WTC11 (cell line): ENCODE measurements at regions not wholly inside any gene's neighbourhood (a gene's known extent, or its start where the extent isn't known, plus 50 kb on each side); places are given as distances from the start of the nearest gene placed in this dataset.

Experiments used
- ESRRA ChIP-seq: sonication (generic); formaldehyde crosslinking; IDR thresholded peaks from 2 replicates; pipeline ENCODE4 v1.8.1; 2022; ENCODE audit warnings: mild to moderate bottlenecking, missing genetic modification reagents, borderline replicate concordance
- TF ChIP-seq, protein P1 (sequence below): sonication (generic); formaldehyde crosslinking; IDR thresholded peaks from 2 replicates; pipeline ENCODE4 v1.8.0; 2022; ENCODE audit warnings: mild to moderate bottlenecking, missing genetic modification reagents

DNA sequence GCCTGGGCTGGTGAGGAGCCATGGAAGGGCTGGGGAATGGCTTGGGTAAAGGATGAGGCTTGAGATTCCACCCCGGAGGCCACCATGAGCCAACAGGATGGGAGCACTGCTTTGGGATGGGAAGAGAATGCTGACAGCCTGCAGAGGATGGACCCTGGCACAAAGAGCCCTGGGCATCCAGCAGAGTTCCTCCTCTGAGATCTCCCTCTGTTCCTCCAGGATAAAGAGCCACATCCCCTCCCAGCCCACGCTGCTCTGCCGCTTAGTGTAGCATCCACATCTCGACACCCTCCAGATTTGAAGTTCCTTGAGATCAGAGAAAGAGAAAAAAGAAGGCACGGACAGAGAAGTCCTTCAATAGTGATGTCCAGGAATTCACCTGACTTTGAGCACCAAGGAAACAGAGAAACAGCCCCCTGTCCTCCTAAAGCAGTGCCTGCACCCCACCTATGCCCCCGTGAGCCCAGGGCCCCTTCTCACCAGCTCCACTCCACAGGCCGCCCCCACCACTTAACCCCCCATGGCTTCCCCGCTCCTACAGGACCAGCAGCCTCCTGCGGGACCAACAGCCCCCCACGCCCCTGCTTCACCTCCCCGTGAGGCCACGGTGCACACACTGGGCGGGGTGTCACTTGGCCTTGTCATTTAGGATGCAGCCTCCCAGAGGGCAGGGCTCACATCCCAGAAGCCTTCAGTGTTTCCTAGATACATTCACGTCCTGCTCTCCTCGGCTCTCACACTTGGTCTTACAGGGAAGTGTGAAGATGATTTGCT is 180.5 kb downstream of the SHANK2 start:
- TF ChIP-seq ESRRA (CRISPR knock-in tag), result no peak
- TF ChIP-seq, protein P1, sequence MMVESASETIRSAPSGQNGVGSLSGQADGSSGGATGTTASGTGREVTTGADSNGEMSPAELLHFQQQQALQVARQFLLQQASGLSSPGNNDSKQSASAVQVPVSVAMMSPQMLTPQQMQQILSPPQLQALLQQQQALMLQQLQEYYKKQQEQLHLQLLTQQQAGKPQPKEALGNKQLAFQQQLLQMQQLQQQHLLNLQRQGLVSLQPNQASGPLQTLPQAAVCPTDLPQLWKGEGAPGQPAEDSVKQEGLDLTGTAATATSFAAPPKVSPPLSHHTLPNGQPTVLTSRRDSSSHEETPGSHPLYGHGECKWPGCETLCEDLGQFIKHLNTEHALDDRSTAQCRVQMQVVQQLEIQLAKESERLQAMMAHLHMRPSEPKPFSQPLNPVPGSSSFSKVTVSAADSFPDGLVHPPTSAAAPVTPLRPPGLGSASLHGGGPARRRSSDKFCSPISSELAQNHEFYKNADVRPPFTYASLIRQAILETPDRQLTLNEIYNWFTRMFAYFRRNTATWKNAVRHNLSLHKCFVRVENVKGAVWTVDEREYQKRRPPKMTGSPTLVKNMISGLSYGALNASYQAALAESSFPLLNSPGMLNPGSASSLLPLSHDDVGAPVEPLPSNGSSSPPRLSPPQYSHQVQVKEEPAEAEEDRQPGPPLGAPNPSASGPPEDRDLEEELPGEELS, result no peak
